Caki2 (cell line): ENCODE measurements at regions not wholly inside any gene's neighbourhood (a gene's known extent, or its start where the extent isn't known, plus 50 kb on each side); places are given as distances from the start of the nearest gene placed in this dataset.

Experiments used
- DNase-seq: peaks from one replicate; pipeline ENCODE4 v3.0.0-alpha.2; 2015; ENCODE audit warnings: low read depth
- in situ Hi-C: cut with HindIII; loops from 2 replicates; pipeline ENCODE4 v1.10.0; 2016; ENCODE audit warnings: low sequenced_read_pairs, low pct_unique_long_range_greater_than_20kb, mixed read lengths

GRCh38 chr2:122500316-122501105 is 745.1 kb downstream of the TSN start:
- in situ Hi-C loops, result no loop called here

GRCh38 chr2:122506620-122507019 is 751.2 kb downstream of the TSN start:
- in situ Hi-C loops, result no loop called here
- DNase-seq, result no peak

More at GRCh38 chr2:122500316-122501105, 745.1 kb downstream of the TSN start:
- no peak for DNase-seq

DNA sequence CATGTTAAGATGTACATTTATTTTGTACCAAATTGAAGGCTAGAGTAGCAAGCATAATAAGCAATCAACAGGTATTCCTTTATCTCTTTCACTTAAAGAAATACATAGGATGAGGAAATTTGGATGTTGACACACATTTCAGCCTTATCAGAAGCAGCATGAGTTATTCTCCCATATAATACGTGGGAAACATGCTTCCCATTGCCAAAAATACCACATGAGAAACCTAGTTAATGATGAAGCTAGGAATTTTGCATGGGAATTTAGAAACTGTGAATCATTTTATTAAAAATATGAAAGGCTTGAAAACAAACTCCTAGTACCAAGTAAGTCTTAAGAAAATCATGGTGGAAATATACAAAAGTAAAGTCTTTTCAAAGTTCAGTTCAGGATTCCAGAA is 751.8 kb downstream of the TSN start:
- in situ Hi-C loops, result no loop called here

GRCh38 chr2:122512091-122512490 is 756.6 kb downstream of the TSN start:
- in situ Hi-C loops, result no loop called here
- DNase-seq, result no peak

More for the DNA sequence above, 751.8 kb downstream of the TSN start:
- DNase-seq, result no peak

DNA sequence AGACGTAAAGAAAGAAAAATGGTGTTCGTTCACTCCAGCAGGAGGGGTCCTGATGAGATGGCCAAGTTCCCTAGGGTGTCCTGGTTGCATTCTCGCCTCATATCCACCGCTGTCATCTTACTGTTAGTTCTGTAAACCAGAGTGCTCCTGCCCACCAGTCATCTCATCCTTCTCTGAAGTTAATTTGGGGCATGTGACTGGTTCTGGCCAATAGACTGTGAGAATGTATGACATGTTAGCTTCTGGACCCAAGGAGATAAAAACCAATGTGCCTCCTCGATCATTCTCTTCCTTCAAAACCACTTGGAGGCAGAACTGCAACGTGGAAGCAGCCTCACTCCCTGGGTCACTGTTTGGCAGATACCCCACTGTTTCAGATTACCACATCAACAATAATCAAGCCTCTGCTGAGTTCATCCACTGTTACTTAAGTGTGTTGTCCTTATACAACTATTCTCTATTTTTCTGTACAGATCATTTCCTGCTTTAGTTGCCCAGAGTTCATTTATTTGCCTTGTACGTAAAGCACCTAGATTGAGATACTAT is 759.1 kb downstream of the TSN start:
- in situ Hi-C loops, result no loop called here
- DNase-seq, result peak; percentile 6

DNA sequence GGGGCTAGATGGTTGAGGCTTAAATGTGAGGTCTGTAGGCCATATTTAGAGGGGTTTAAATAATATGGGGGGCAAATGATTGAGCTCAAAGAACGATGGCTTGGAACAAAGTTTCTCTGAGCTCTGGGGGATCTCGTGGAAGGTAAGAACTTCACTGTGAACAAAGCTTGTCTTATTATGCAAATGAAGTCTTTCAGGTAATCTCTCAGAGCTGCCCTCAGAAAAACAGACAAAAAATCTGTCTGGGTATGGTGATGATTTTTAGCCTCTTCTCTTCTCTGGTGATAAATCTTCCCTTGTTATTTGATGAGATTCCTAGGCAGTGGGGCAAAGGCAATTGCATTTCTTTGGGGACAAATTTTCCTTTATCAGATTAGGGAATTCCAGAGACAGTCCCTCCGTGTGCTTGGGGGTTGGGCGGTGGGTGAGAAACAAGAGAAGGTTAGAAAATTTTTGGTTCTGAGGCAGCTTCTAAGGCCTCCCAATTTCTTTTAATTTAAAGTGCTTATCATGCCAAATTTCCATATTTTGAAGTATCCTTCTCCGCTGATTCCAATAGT is 760.4 kb downstream of the TSN start:
- no peak for DNase-seq
- in situ Hi-C loops, result no loop called here

DNA sequence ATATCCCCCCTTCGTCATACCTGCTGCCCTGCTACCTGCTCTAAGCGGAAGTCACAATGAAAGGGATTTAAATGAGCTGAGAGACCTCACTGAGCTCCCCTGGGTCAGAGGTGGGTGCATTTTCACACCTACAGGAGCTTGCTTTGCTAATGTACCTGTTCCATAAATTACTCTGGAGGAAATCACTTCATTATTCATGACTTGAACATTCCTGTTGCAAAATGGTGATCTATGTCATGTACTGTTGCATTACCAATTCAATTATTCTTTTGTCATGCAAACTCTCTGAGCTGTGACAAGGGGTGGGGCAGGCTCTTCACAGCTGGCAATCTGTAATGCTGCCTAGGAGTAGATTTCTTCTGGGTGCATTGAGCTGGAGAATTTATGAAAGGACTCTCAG is 761.3 kb downstream of the TSN start:
- DNase-seq, result peak; percentile 47
- in situ Hi-C loops, result no loop called here

GRCh38 chr2:122519366-122519765 is 763.9 kb downstream of the TSN start:
- in situ Hi-C loops, result no loop called here

GRCh38 chr2:122519821-122520611 is 764.6 kb downstream of the TSN start:
- no peak for DNase-seq
- in situ Hi-C loops, result no loop called here

More at GRCh38 chr2:122519366-122519765, 763.9 kb downstream of the TSN start:
- DNase-seq, result no peak

DNA sequence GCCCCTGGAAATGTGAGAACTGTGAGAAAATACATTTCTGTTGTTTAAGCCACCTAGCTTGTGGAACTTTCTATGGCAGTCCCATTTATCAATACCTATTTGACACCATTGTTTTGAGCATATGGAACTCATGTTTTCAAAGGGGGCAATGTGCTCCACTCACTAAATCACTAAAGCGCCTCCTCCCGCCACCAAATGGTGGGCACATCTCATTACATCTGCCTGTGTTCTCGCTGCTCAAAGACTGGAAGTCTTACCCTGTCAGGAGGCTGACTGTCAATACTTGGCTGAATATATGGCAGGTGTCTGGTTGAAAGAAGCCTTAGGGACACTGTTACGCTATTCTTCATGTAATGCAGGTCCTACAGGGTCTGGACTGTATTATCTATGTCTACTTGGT is 767.7 kb downstream of the TSN start:
- in situ Hi-C loops, result no loop called here
- no peak for DNase-seq

- in situ Hi-C loops, result no loop called here
- no peak for DNase-seq
Observed at GRCh38 chr2:122523981-122524380, 768.5 kb downstream of the TSN start.

GRCh38 chr2:122525336-122525735 is 769.9 kb downstream of the TSN start:
- DNase-seq, result peak; percentile 21
- in situ Hi-C loops, result no loop called here

- in situ Hi-C loops, result no loop called here
- DNase-seq, result no peak
Observed at GRCh38 chr2:122528061-122528460, 772.6 kb downstream of the TSN start.

DNA sequence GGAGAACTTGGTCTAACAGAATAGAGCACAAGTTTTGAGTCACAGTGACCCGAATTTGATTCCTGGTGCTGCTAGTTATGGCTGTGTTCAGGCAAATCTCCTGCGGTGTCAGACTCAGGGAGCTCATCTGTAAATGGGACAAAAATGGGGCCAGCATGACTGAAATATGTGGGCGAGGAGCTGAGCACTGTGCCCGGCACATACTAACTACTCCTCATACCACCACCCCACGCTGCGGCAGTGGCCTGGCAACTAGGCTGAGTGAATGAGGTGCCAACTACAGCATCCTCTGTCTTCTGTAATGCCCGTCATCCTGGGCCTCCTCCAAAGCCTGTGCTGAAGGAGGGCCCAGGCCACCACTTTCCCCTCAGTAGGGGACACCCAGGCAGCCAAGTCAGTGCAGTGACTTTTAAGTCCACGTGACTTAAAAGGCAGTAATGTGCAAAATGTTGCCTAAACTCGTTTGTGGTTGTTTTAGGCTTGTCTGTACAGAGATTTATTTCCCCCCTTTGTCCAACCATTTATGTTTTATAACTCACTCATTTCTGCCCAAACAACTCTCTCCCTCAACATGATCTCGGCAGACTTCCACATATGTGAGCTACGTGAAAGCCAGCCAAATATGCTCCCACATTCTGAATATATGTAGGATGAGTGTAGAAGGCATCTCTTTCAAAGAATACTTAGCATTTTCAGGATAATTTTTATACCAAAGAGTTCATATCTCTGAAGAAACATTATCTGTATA is 773.7 kb downstream of the TSN start:
- no peak for DNase-seq
- in situ Hi-C loops, result no loop called here

- in situ Hi-C loops, result no loop called here
Observed at GRCh38 chr2:122530814-122531213, 775.4 kb downstream of the TSN start.

DNA sequence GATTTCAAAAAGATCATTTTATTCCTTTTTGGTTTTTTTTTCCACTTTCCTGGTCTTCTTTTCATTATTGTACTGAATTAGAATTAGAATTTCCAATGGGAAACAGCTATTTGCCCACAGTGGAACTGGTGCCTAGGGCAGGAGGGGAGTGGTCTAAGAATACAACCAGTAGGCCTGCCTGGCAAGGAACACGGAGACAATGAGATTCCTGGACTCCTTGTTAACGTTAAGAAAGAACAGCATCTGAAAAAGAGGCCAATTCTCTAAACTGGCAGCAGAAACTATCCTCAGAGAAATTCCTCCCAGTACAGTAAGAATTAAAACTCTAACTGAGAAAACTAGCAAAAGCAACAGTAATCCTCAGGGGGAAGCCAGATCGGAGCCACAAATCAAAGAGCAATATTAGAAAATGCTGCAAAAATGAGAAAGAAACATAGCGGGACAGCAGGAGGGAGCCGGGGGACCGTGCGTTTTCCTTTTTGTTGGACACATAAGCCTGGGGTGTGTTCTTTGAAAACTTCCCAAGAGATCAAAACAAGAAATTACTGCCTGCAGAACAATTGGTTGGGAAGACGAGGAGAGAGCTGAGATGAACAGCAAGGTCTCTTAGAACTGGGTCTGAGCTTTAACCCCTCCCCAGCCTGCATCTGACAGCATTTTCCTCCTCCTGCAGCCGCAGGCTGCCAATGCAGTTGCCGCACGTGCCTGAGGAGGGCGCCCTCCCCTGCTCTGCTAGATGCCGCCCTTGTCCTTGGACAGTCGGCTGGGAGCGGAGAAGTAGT is 776.0 kb downstream of the TSN start:
- in situ Hi-C loops, result no loop called here
- DNase-seq, result no peak

More at GRCh38 chr2:122530814-122531213, 775.4 kb downstream of the TSN start:
- no peak for DNase-seq

GRCh38 chr2:122532072-122532344 is 776.6 kb downstream of the TSN start:
- in situ Hi-C loops, result no loop called here
- no peak for DNase-seq

- DNase-seq, result no peak
- in situ Hi-C loops, result no loop called here
Observed at GRCh38 chr2:122532481-122532880, 777.0 kb downstream of the TSN start.
